ENCODE measurements at regions not wholly inside any gene's neighbourhood (a gene's known extent, or its start where the extent isn't known, plus 50 kb on each side); places are given as distances from the start of the nearest gene placed in this dataset.
A peak's percentile ranks its signal among the peaks of the same experiment; 100 is the strongest.

- no peak overlapping the region for H3K14ac ChIP-seq (ENCODE audit: insufficient read length)
- no peak overlapping the region for H3K4me3 ChIP-seq (ENCODE audit: extremely low read depth in 1 of 4, insufficient read depth in 2 of 4, low read depth in 3 of 4, low read length in 4 of 4)
- no peak overlapping the region for H4K8ac ChIP-seq (ENCODE audit: extremely low read depth, insufficient read depth, low read length)
- no peaks in the 10 kb centered on the region; a peak in 2 of 7 replicates for H3K4me1 ChIP-seq (replicated peaks in 1 of 4; ENCODE audit: control insufficient read depth in 3 of 4, insufficient read depth in 4 of 4, low read length in 3 of 4)
- H2BK12ac ChIP-seq (ENCODE audit: low read depth, low read length): no peak overlapping the region
- H3K56ac ChIP-seq (replicated peaks; ENCODE audit: insufficient read length, low read depth, low read length): no peak overlapping the region
- no peak overlapping the region for H2BK20ac ChIP-seq (ENCODE audit: low read length)
- 74% methylated on average over 10 of the region's 10 CpGs; no CpG with 5 or more reads in 1 of the 2 experiments for WGBS, 2 experiments (ENCODE audit: extremely low coverage in 1 of 2, insufficient coverage in 1 of 2, insufficient read length in 1 of 2, insufficient replicate concordance in 2 of 2, low coverage in 1 of 2, low lambda C conversion rate in 2 of 2, missing lambda C conversion rate in 1 of 2)
- H4K20me1 ChIP-seq (replicated peaks in 1 of 2; ENCODE audit: control insufficient read depth in 1 of 2, insufficient read depth in 2 of 2, low read length in 2 of 2): no peaks in the 10 kb centered on the region
- no peak overlapping the region for H2AFZ ChIP-seq (ENCODE audit: low read length)
- no peaks in the 10 kb centered on the region for H3K36me3 ChIP-seq (ENCODE audit: control insufficient read depth in 2 of 4, insufficient read depth in 4 of 4, low read length in 3 of 4)
- H3K18ac ChIP-seq (ENCODE audit: extremely low read depth, low read length): no peak overlapping the region
- H3K4ac ChIP-seq (replicated peaks; ENCODE audit: insufficient read length, low read depth, low read length): no peak overlapping the region
- ChIA-PET POLR2A (ENCODE audit: partially characterized antibody) (no interaction called here), CTCF (ENCODE audit: partially characterized antibody) (interaction anchor here (1.0 to 3.3 kb wide), 4 partner anchors 28 to 64 kb away, joined by 3 to 12 read pairs (median 4); partner anchors contain the start of gene TBC1D21)
- H3K27me3 ChIP-seq (replicated peaks in 1 of 4; ENCODE audit: control insufficient read depth in 3 of 4, extremely low read depth in 1 of 4, insufficient read depth in 3 of 4, low read length in 3 of 4): no peaks in the 10 kb centered on the region; a peak in 1 of 7 replicates
- no peak overlapping the region for H2AK5ac ChIP-seq (ENCODE audit: low read depth, low read length)
- H4K5ac ChIP-seq (ENCODE audit: insufficient read length, low read depth, low read length): no peak overlapping the region
- no peak overlapping the region for H3K9ac ChIP-seq (replicated peaks in 1 of 4; ENCODE audit: extremely low read depth in 1 of 4, low read depth in 3 of 4, low read length in 3 of 4)
- DNase-seq (ENCODE audit: low read depth in 1 of 2, low spot score in 2 of 2) (no peak), FAIRE-seq (no peak)
- H3K79me2 ChIP-seq (ENCODE audit: control insufficient read depth in 1 of 2, insufficient read depth in 2 of 2, low read length in 2 of 2): no peaks in the 10 kb centered on the region
- H3K79me1 ChIP-seq (ENCODE audit: low read depth, low read length): no peaks in the 10 kb centered on the region
- H2BK15ac ChIP-seq (ENCODE audit: low read length): no peak overlapping the region
- H4K91ac ChIP-seq (replicated peaks; ENCODE audit: insufficient read length, low read length): peak overlapping the region; percentile 20
- no peak overlapping the region for H3K27ac ChIP-seq (ENCODE audit: low read depth, low read length)
- H2BK120ac ChIP-seq (replicated peaks; ENCODE audit: low read depth, low read length): no peak overlapping the region
- H3K23ac ChIP-seq (ENCODE audit: insufficient read length): no peak overlapping the region
- no peaks in the 10 kb centered on the region for H3K9me3 ChIP-seq (ENCODE audit: insufficient read depth in 2 of 2, low read depth in 1 of 2, low read length in 1 of 2)
- no peak overlapping the region for H3K4me2 ChIP-seq (ENCODE audit: insufficient read depth in 1 of 2, low read depth in 2 of 2, low read length in 2 of 2)
- no peaks in the 10 kb centered on the region for H3K23me2 ChIP-seq (ENCODE audit: low read depth, low read length)
- TF ChIP-seq MAX (IDR thresholded peaks at IDR 0.05): no peak
- TF ChIP-seq CBX5 (IDR thresholded peaks at IDR 0.05; ENCODE audit: low read depth, low read length): no peak
- no peak for TF ChIP-seq RBBP5 (IDR thresholded peaks at IDR 0.05; ENCODE audit: borderline replicate concordance, low read depth, low read length)
- TF ChIP-seq CTBP2 (IDR thresholded peaks at IDR 0.05; ENCODE audit: borderline replicate concordance, insufficient read depth, insufficient read length, low read length): no peak
- TF ChIP-seq SAP30 (IDR thresholded peaks at IDR 0.05; ENCODE audit: insufficient read depth, insufficient replicate concordance, low read length): no peak
- H2BK5ac ChIP-seq (ENCODE audit: low read depth, low read length): no peak overlapping the region
Observed at GRCh38 chr15:73809728-73810501, 56.8 kb upstream of the INSYN1 start.
